ENCODE measurements at regions not wholly inside any gene's neighbourhood (a gene's known extent, or its start where the extent isn't known, plus 50 kb on each side); places are given as distances from the start of the nearest gene placed in this dataset.
A peak's percentile ranks its signal among the peaks of the same experiment; 100 is the strongest.

DNA sequence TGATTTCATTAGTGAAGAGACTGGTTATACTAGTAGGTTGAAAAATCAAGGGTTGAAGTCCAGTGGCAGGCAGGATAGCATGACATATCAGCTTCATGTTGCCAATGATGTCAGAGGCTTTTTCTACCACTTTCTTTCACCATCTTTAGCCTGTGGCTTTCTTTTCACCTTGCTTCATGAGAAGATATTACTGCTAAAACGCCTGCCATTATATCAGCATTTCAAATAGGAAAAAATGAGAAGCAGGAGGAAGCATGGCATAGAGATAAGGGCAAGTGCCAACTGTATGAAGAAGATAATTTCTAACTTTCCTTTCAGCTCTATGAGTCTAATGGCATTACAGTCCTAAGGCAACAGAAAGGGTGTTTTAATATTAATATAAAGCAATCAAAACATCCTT lies 270.2 kb upstream of the SYT4 start:
- DNase-seq: no peak
- in situ Hi-C loops (cut with MboI): no loop called here

DNA sequence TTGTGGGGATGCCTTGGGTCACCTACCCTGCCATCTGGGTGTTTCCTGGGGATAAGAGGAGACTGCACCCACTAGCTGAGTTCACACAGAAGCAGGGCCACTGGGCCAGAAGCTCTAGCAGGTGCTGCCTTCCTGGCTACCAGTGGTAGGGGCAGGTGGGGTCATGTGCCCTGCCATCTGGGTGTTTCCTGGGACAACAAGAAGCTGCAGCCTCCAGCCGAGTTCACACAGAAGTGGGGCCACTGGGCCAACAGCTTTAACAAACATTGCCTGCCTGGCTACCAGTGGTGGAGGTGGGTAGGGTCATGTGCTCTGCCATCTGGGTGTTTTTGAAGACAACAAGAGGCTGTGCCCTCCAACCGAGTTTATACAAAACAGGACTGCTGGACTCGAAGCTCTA lies 282.2 kb upstream of the SYT4 start:
- Histone ChIP-seq H3F3A (ENCODE audit: insufficient read depth) (no peaks in the 10 kb centered on the region), H3K4me3 (no peak overlapping the region), H3K9me3 (ENCODE audit: low read depth) (no peaks in the 10 kb centered on the region), H3K79me2 (ENCODE audit: insufficient read depth) (no peaks in the 10 kb centered on the region), H3K4me2 (ENCODE audit: unreplicated experiment) (no peak overlapping the region), H3K9ac (no peak overlapping the region), H3K36me3 (ENCODE audit: low read depth) (no peaks in the 10 kb centered on the region), H2AFZ (no peak overlapping the region), H3K9me2 (ENCODE audit: insufficient read depth) (no peaks in the 10 kb centered on the region), H4K20me1 (ENCODE audit: insufficient read depth) (no peaks in the 10 kb centered on the region), H3K4me1 (ENCODE audit: insufficient read depth) (no peaks in the 10 kb centered on the region), H3K27ac (no peak overlapping the region), H3K27me3 (replicated peaks; ENCODE audit: insufficient read depth) (0 out of 2 replicates have a peak, but pooled peaks cover 2% of the 10 kb centered on the region)
- WGBS, 2 experiments (ENCODE audit: low coverage in 1 of 2, low lambda C conversion rate in 2 of 2, missing lambda C conversion rate in 2 of 2): 34 to 37% methylated on average over 3 of the region's 3 CpGs
- no peak for DNase-seq
- in situ Hi-C loops (cut with MboI): loop anchor here (25.0 kb wide), 1 partner anchor 972 kb away; no protein-coding TSS in a partner anchor
- TF ChIP-seq EZH2 (IDR thresholded peaks at IDR 0.05; ENCODE audit: insufficient read depth, poor library complexity, severe bottlenecking) (no peak), EZH2phosphoT487 (IDR thresholded peaks at IDR 0.05; ENCODE audit: insufficient read depth, low read depth) (no peak)

More for the DNA sequence above, 270.2 kb upstream of the SYT4 start:
- no peaks in the 10 kb centered on the region for H3K9me3 ChIP-seq (ENCODE audit: low read depth)
- no peak overlapping the region for H3K9ac ChIP-seq
- no peaks in the 10 kb centered on the region for H4K20me1 ChIP-seq (ENCODE audit: insufficient read depth)
- H3F3A ChIP-seq (ENCODE audit: insufficient read depth): no peaks in the 10 kb centered on the region
- H3K36me3 ChIP-seq (ENCODE audit: low read depth): no peaks in the 10 kb centered on the region
- no peak overlapping the region for H3K27ac ChIP-seq
- H2AFZ ChIP-seq: no peak overlapping the region
- H3K9me2 ChIP-seq (ENCODE audit: insufficient read depth): no peaks in the 10 kb centered on the region
- WGBS, 2 experiments (ENCODE audit: low coverage in 1 of 2, low lambda C conversion rate in 2 of 2, missing lambda C conversion rate in 2 of 2): 0 to 6% methylated on average over 1 of the region's 1 CpG
- no peaks in the 10 kb centered on the region for H3K27me3 ChIP-seq (replicated peaks; ENCODE audit: insufficient read depth)
- no peaks in the 10 kb centered on the region for H3K79me2 ChIP-seq (ENCODE audit: insufficient read depth)
- H3K4me1 ChIP-seq (ENCODE audit: insufficient read depth): no peaks in the 10 kb centered on the region
- TF ChIP-seq EZH2phosphoT487 (IDR thresholded peaks at IDR 0.05; ENCODE audit: insufficient read depth, low read depth) (no peak), EZH2 (IDR thresholded peaks at IDR 0.05; ENCODE audit: insufficient read depth, poor library complexity, severe bottlenecking) (no peak)
- no peak overlapping the region for H3K4me2 ChIP-seq (ENCODE audit: unreplicated experiment)
- no peak overlapping the region for H3K4me3 ChIP-seq

DNA sequence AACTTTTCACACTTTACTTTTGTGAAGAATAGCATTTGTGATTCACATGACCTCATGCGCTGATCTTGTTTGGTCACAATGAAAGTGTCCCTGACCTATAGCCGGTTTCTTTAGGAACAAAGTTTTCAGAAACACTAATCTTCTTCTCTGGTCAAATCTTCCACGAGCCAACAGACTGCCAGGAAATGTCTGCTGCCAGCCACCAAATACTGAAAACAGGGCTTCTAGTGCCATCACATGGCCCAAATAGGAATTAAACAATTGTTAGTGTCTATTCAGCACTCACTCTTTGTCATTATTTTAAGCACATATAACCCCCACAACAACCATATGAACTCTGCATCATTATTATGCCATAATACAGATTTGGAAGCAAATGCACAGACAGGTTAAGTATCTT lies 286.5 kb upstream of the SYT4 start:
- 31 to 32% methylated on average over 3 of the region's 3 CpGs for WGBS, 2 experiments (ENCODE audit: low coverage in 1 of 2, low lambda C conversion rate in 2 of 2, missing lambda C conversion rate in 2 of 2)

DNA sequence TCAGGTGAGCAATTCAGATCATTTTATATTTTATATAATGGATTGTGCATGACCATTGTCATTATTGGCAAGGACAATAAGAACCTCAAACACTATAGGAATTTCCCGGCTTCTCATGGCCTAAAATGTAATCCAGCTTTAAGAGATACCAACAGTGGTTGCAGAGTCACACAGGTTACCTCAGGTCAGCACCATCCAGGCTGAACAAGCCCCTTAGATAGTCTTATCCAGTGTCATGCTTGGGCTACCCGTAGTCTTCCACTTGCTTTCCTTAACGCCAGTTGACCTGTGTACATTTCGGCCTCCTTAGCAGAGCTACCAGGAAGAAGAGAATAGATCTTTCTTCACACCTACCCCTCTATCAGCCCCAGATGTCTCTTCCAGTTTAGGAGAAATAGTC lies 293.3 kb upstream of the SYT4 start:
- Histone ChIP-seq H3K4me2 (ENCODE audit: unreplicated experiment) (no peak overlapping the region), H3K9me2 (ENCODE audit: insufficient read depth) (no peaks in the 10 kb centered on the region), H3K9me3 (ENCODE audit: low read depth) (no peaks in the 10 kb centered on the region), H3F3A (ENCODE audit: insufficient read depth) (no peaks in the 10 kb centered on the region), H4K20me1 (ENCODE audit: insufficient read depth) (no peaks in the 10 kb centered on the region), H3K36me3 (ENCODE audit: low read depth) (no peaks in the 10 kb centered on the region), H3K9ac (no peak overlapping the region), H3K4me3 (no peak overlapping the region), H3K4me1 (ENCODE audit: insufficient read depth) (no peaks in the 10 kb centered on the region), H3K27me3 (replicated peaks; ENCODE audit: insufficient read depth) (peaks cover 30% of the 10 kb centered on the region), H2AFZ (no peak overlapping the region), H3K79me2 (ENCODE audit: insufficient read depth) (no peaks in the 10 kb centered on the region), H3K27ac (no peak overlapping the region)
- in situ Hi-C loops (cut with MboI): loop anchor here (25.0 kb wide), 1 partner anchor 983 kb away; no protein-coding TSS in a partner anchor
- DNase-seq: no peak
- 75% methylated on average over 4 of the region's 4 CpGs for WGBS, 2 experiments (ENCODE audit: low coverage in 1 of 2, low lambda C conversion rate in 2 of 2, missing lambda C conversion rate in 2 of 2)
- TF ChIP-seq EZH2phosphoT487 (IDR thresholded peaks at IDR 0.05; ENCODE audit: insufficient read depth, low read depth) (no peak), EZH2 (IDR thresholded peaks at IDR 0.05; ENCODE audit: insufficient read depth, poor library complexity, severe bottlenecking) (no peak)

More for the DNA sequence above, 286.5 kb upstream of the SYT4 start:
- Histone ChIP-seq H3K4me3 (no peak overlapping the region), H3K27ac (no peak overlapping the region), H3F3A (ENCODE audit: insufficient read depth) (no peaks in the 10 kb centered on the region), H3K9me3 (ENCODE audit: low read depth) (no peaks in the 10 kb centered on the region), H3K27me3 (replicated peaks; ENCODE audit: insufficient read depth) (peaks cover 13% of the 10 kb centered on the region), H3K79me2 (ENCODE audit: insufficient read depth) (no peaks in the 10 kb centered on the region), H4K20me1 (ENCODE audit: insufficient read depth) (no peaks in the 10 kb centered on the region), H3K36me3 (ENCODE audit: low read depth) (no peaks in the 10 kb centered on the region), H3K9me2 (ENCODE audit: insufficient read depth) (no peaks in the 10 kb centered on the region), H2AFZ (peak overlapping the region; percentile 29; the same call in 1 of the 2 replicates), H3K4me2 (ENCODE audit: unreplicated experiment) (no peak overlapping the region), H3K4me1 (ENCODE audit: insufficient read depth) (no peaks in the 10 kb centered on the region), H3K9ac (no peak overlapping the region)
- in situ Hi-C loops (cut with MboI): loop anchor here (25.0 kb wide), 1 partner anchor 976 kb away; no protein-coding TSS in a partner anchor
- TF ChIP-seq EZH2 (IDR thresholded peaks at IDR 0.05; ENCODE audit: insufficient read depth, poor library complexity, severe bottlenecking) (no peak), EZH2phosphoT487 (IDR thresholded peaks at IDR 0.05; ENCODE audit: insufficient read depth, low read depth) (no peak)
- peak; percentile 55 for DNase-seq
